ENCODE measurements at regions not wholly inside any gene's neighbourhood (a gene's known extent, or its start where the extent isn't known, plus 50 kb on each side); places are given as distances from the start of the nearest gene placed in this dataset.

DNA sequence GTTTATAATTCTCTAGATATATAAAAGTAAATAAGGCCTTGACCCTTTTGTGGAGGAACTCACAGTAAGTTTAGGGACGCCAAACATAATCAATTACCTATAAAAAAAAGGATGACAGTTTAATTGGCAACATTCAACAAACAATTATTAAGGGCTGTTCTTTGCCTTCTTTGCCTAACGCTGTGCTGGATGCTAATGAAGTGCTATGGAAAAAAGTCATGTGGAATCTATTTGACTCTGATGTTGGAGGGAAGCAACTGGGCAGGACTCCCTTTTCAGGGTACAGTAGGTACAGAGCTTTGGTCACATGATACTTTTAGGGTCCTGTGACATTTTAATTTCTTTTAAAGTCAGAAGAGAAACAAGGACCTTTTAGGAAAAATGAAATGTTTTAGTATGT lies 91.1 kb downstream of the PCDH7 start:
- Histone ChIP-seq H3K27ac (no peak overlapping the region), H3K27me3 (no peaks in the 10 kb centered on the region), H3K4me3 (no peak overlapping the region), H3K9me3 (peaks cover 0 to 6% (median 0%) of the 10 kb centered on the region in 11 donors), H3K36me3 (no peaks in the 10 kb centered on the region), H3K4me1 (peaks cover 0 to 4% (median 0%) of the 10 kb centered on the region in 9 donors)
- DNase-seq: no peak
- intact Hi-C loops (cut with DNase I): loop anchor here in 1 of 10 donors (10.0 kb wide), 1 partner anchor 46 kb away; no protein-coding TSS in a partner anchor
- ATAC-seq: no peak
- WGBS, 2 donors: 75 to 82% methylated on average over 2 of the region's 2 CpGs
- TF ChIP-seq, protein P1, sequence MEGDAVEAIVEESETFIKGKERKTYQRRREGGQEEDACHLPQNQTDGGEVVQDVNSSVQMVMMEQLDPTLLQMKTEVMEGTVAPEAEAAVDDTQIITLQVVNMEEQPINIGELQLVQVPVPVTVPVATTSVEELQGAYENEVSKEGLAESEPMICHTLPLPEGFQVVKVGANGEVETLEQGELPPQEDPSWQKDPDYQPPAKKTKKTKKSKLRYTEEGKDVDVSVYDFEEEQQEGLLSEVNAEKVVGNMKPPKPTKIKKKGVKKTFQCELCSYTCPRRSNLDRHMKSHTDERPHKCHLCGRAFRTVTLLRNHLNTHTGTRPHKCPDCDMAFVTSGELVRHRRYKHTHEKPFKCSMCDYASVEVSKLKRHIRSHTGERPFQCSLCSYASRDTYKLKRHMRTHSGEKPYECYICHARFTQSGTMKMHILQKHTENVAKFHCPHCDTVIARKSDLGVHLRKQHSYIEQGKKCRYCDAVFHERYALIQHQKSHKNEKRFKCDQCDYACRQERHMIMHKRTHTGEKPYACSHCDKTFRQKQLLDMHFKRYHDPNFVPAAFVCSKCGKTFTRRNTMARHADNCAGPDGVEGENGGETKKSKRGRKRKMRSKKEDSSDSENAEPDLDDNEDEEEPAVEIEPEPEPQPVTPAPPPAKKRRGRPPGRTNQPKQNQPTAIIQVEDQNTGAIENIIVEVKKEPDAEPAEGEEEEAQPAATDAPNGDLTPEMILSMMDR (IDR thresholded peaks at IDR 0.05): no peak

DNA sequence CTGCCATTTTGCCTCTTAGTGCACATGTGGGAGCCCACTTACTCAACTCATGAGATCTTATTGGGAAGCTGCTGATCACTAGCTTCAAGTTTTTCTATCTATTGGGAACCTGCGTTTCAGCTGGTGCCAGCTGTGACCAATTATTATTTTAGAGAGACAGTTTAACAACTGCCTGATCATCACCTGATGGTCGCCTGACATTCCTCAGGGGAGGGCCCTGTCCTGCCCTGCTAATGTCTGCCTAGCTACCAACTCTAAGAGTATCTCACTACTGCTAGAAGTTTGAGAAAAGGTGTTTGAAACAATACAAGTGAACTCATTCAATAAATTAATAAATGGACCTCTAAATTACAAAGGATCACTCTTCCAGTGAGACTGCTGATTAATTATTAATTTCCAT lies 95.5 kb downstream of the PCDH7 start:
- no peaks in the 10 kb centered on the region for H3K27me3 ChIP-seq
- DNase-seq (no peak), ATAC-seq (no peak)
- no peaks in the 10 kb centered on the region for H3K36me3 ChIP-seq
- peaks cover 0 to 6% (median 0%) of the 10 kb centered on the region in 11 donors for H3K9me3 ChIP-seq
- no peak overlapping the region for H3K27ac ChIP-seq
- 72 to 76% methylated on average over 2 of the region's 2 CpGs for WGBS, 2 donors
- intact Hi-C loops (cut with DNase I): loop anchor here in 1 of 10 donors (10.0 kb wide), 1 partner anchor 51 kb away; no protein-coding TSS in a partner anchor
- H3K4me1 ChIP-seq: peaks cover 0 to 9% (median 0%) of the 10 kb centered on the region in 9 donors
- TF ChIP-seq, protein P1 (IDR thresholded peaks at IDR 0.05): no peak
- H3K4me3 ChIP-seq: no peak overlapping the region

DNA sequence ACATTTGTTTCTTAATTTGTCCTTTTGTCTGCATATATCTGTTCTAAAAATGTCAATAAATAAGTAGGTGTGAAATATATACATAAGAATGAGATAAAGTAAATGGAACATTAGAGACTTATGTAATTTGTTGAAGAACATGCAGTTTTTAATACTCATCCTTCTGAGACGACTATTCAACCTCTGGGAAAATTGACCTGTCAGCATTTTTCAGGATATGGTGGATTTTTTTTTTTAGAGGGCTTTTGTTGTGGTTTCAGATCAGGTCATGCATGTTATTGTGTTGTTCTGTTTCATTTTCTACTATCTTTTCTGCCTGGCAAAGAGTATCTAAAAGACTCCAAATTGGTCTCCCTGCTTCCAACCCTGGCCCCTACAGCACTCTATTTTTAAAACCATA lies 97.3 kb downstream of the PCDH7 start:
- no peak overlapping the region for H3K27ac ChIP-seq
- H3K9me3 ChIP-seq: peaks cover 0 to 6% (median 0%) of the 10 kb centered on the region in 11 donors
- H3K27me3 ChIP-seq: no peaks in the 10 kb centered on the region
- no peaks in the 10 kb centered on the region for H3K36me3 ChIP-seq
- TF ChIP-seq, protein P1 (IDR thresholded peaks at IDR 0.05): no peak
- peaks cover 0 to 18% (median 0%) of the 10 kb centered on the region in 9 donors for H3K4me1 ChIP-seq
- WGBS, 2 donors: 43 to 52% methylated on average over 1 of the region's 1 CpG
- no peak overlapping the region for H3K4me3 ChIP-seq
- ATAC-seq (no peak), DNase-seq (no peak)
- intact Hi-C loops (cut with DNase I): loop anchor here in 1 of 10 donors (10.0 kb wide), 1 partner anchor 53 kb away; no protein-coding TSS in a partner anchor

DNA sequence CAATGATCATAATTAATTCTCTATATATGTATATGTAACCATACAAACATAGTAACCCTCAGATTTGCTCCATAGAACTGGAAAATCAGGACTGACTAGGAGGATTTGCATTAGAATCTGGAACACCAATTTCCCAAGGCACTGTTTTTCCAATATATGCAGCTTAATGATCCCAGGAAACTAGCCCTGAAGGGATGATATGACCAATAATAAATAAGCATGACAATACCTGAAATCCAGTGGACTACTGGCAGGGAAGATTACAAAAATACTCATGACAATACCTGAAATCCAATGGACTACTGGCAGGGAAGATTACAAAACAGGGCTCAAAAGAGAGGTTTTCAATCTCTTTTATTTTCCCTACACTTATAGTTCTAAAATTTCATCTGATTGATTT lies 98.4 kb downstream of the PCDH7 start:
- no peak for ATAC-seq
- TF ChIP-seq, protein P1 (IDR thresholded peaks at IDR 0.05): no peak
- H3K4me3 ChIP-seq: no peak overlapping the region
- H3K27ac ChIP-seq: no peak overlapping the region
- peaks cover 0 to 28% (median 0%) of the 10 kb centered on the region in 9 donors for H3K4me1 ChIP-seq
- intact Hi-C loops (cut with DNase I): loop anchor here in 1 of 10 donors (10.0 kb wide), 1 partner anchor 54 kb away; no protein-coding TSS in a partner anchor
- peaks cover 0 to 6% (median 0%) of the 10 kb centered on the region in 11 donors for H3K9me3 ChIP-seq
- no peak for DNase-seq
- no peaks in the 10 kb centered on the region for H3K27me3 ChIP-seq
- H3K36me3 ChIP-seq: no peaks in the 10 kb centered on the region
